IMR-90 (cell line): ENCODE measurements at regions not wholly inside any gene's neighbourhood (a gene's known extent, or its start where the extent isn't known, plus 50 kb on each side); places are given as distances from the start of the nearest gene placed in this dataset.

Experiments
- ATAC-seq: fragments of 200-7000 bp; cut with Tn5 transposase; 2 replicates; pipeline ENCODE4 v1.9.1; 2020; ENCODE audit warnings: low read depth, mild to moderate bottlenecking, moderate library complexity
- BruUV-seq: library from RNA; stranded (reverse); fragments of 400-500 nt; replicated peaks from 2 replicates; lab custom pipeline; 2021; lab: Mats Ljungman, UMichigan
- CTCF ChIA-PET: fragments of 300-600 bp; formaldehyde crosslinking; extraction: SDS; loops from one replicate; lab custom pipeline; 2021; ENCODE audit warnings: antibody characterized with exemption; lab: Yijun Ruan, JAX
- POLR2A ChIA-PET: fragments of 300-600 bp; sonication (Branson Sonifier 250); formaldehyde crosslinking; loops from one replicate; lab custom pipeline; 2022; ENCODE audit warnings: antibody characterized with exemption; ENCODE audit not compliant: unreplicated experiment; lab: Charles Lee
- DNase-seq: peaks from one replicate; pipeline ENCODE4 v3.0.0; 2013
- H2AFZ ChIP-seq: replicated peaks from 2 replicates; pipeline ENCODE3; 2013; ENCODE audit warnings: low read length, mild to moderate bottlenecking; ENCODE audit not compliant: poor library complexity
- H2AK5ac ChIP-seq: 2 replicates; pipeline ENCODE4 v1.6.1; 2013; ENCODE audit warnings: low read depth, low read length, inconsistent platforms
- H2AK9ac ChIP-seq: replicated peaks from 2 replicates; pipeline ENCODE3; 2013; ENCODE audit warnings: mild to moderate bottlenecking, low read depth, low read length, moderate library complexity; ENCODE audit not compliant: poor library complexity
- H2BK120ac ChIP-seq: 2 replicates; pipeline ENCODE4 v1.6.1; 2013; ENCODE audit warnings: low read depth, low read length, inconsistent platforms
- H2BK15ac ChIP-seq: 3 replicates; pipeline ENCODE4 v1.6.1; 2013; ENCODE audit warnings: low read depth, low read length, inconsistent platforms
- H2BK20ac ChIP-seq: 2 replicates; pipeline ENCODE4 v1.6.1; 2013; ENCODE audit warnings: low read depth, mild to moderate bottlenecking, inconsistent platforms, low read length, moderate library complexity
- H2BK5ac ChIP-seq: 2 replicates; pipeline ENCODE4 v1.6.1; 2013; ENCODE audit warnings: mild to moderate bottlenecking, low read depth, low read length, inconsistent platforms; ENCODE audit not compliant: poor library complexity, severe bottlenecking
- H3K14ac ChIP-seq: replicated peaks from 2 replicates; pipeline ENCODE4 v1.6.1; 2013; ENCODE audit warnings: low read depth, low read length, inconsistent platforms
- H3K18ac ChIP-seq: 2 replicates; pipeline ENCODE4 v1.6.1; 2013; ENCODE audit warnings: low read depth, low read length, control low read depth
- H3K23ac ChIP-seq: 2 replicates; pipeline ENCODE4 v1.6.1; 2013; ENCODE audit warnings: low read depth, low read length, inconsistent platforms
- H3K27ac ChIP-seq: 2 replicates; pipeline ENCODE4 v1.5.1; 2013; ENCODE audit warnings: mild to moderate bottlenecking, control low read depth, low read length; ENCODE audit not compliant: insufficient read depth
- H3K27me3 ChIP-seq: 2 replicates; pipeline ENCODE4 v1.6.1; 2013; ENCODE audit warnings: low read length; ENCODE audit not compliant: control insufficient read depth, insufficient read depth
- H3K36me3 ChIP-seq: 2 replicates; pipeline ENCODE4 v1.6.1; 2013; ENCODE audit warnings: low read length, mixed read lengths; ENCODE audit not compliant: control insufficient read depth, insufficient read depth
- H3K4ac ChIP-seq: 2 replicates; pipeline ENCODE4 v1.6.1; 2013; ENCODE audit warnings: low read depth, low read length, inconsistent platforms
- H3K4me1 ChIP-seq: 2 replicates; pipeline ENCODE4 v1.6.1; 2013; ENCODE audit warnings: low read length, mixed read lengths; ENCODE audit not compliant: control insufficient read depth, insufficient read depth
- H3K4me2 ChIP-seq: 2 replicates; pipeline ENCODE4 v1.6.1; 2013; ENCODE audit warnings: low read depth, mild to moderate bottlenecking, control low read depth, low read length, moderate library complexity
- H3K4me3 ChIP-seq: 2 replicates; pipeline ENCODE4 v1.5.1; 2013; ENCODE audit warnings: low read depth, mild to moderate bottlenecking, control low read depth, low read length, moderate library complexity; ENCODE audit not compliant: insufficient read depth
- H3K56ac ChIP-seq: 2 replicates; pipeline ENCODE4 v1.6.1; 2013; ENCODE audit warnings: low read length, inconsistent platforms; ENCODE audit not compliant: insufficient read depth; ENCODE audit errors: extremely low read depth
- H3K79me1 ChIP-seq, 2 experiments: 2 replicates each; pipeline ENCODE4 v1.6.1; 2013; ENCODE audit warnings: low read length in 2 of 2, inconsistent platforms in 1 of 2, low read depth in 1 of 2
- H3K9ac ChIP-seq: 2 replicates; pipeline ENCODE4 v1.6.1; 2013; ENCODE audit warnings: low read depth, low read length, control low read depth
- H3K9me1 ChIP-seq: 2 replicates; pipeline ENCODE4 v1.6.1; 2013; ENCODE audit warnings: low read length, inconsistent platforms; ENCODE audit not compliant: insufficient read depth
- H3K9me3 ChIP-seq: 2 replicates; pipeline ENCODE4 v1.6.1; 2013; ENCODE audit warnings: low read length; ENCODE audit not compliant: control insufficient read depth, insufficient read depth
- H4K20me1 ChIP-seq: 2 replicates; pipeline ENCODE4 v1.6.1; 2013; ENCODE audit warnings: low read length, inconsistent platforms; ENCODE audit not compliant: insufficient read depth
- H4K5ac ChIP-seq: 2 replicates; pipeline ENCODE4 v1.6.1; 2013; ENCODE audit warnings: mild to moderate bottlenecking, low read depth, low read length, control low read depth
- H4K8ac ChIP-seq, 2 experiments: 2 replicates each; pipeline ENCODE4 v1.6.1; 2013; ENCODE audit warnings: low read depth in 2 of 2, low read length in 2 of 2, control low read depth in 1 of 2, inconsistent platforms in 1 of 2
- H4K91ac ChIP-seq: 2 replicates; pipeline ENCODE4 v1.6.1; 2013; ENCODE audit warnings: low read depth, low read length, inconsistent platforms; ENCODE audit not compliant: insufficient read depth
- BHLHE40 ChIP-seq: fragments of 150-350 bp; IDR thresholded peaks from 2 replicates; pipeline ENCODE4 v1.6.1; 2016; ENCODE audit warnings: mild to moderate bottlenecking, low read depth, low read length
- CEBPB ChIP-seq: IDR thresholded peaks from 2 replicates; pipeline ENCODE4 v1.6.1; 2012; ENCODE audit warnings: low read depth, low read length, improper control_type of control experiment
- CHD1 ChIP-seq: IDR thresholded peaks from 2 replicates; pipeline ENCODE4 v1.6.1; 2012; ENCODE audit warnings: low read depth, low read length, improper control_type of control experiment
- FOS ChIP-seq: fragments of 150-350 bp; IDR thresholded peaks from 2 replicates; pipeline ENCODE4 v1.6.1; 2016; ENCODE audit warnings: low read depth, low read length
- MAFK ChIP-seq: IDR thresholded peaks from 2 replicates; pipeline ENCODE4 v1.6.1; 2012; ENCODE audit warnings: low read depth, low read length, improper control_type of control experiment
- MAZ ChIP-seq: IDR thresholded peaks from 2 replicates; pipeline ENCODE4 v1.6.1; 2012; ENCODE audit warnings: low read depth, mild to moderate bottlenecking, low read length, improper control_type of control experiment, moderate library complexity, borderline replicate concordance
- MXI1 ChIP-seq: IDR thresholded peaks from 2 replicates; pipeline ENCODE4 v1.6.1; 2012; ENCODE audit warnings: low read depth, mild to moderate bottlenecking, low read length, moderate library complexity, borderline replicate concordance
- NFE2L2 ChIP-seq: fragments of 150-350 bp; IDR thresholded peaks from 2 replicates; pipeline ENCODE4 v1.6.1; 2016; ENCODE audit warnings: low read depth, mild to moderate bottlenecking, low read length
- POLR2A ChIP-seq: IDR thresholded peaks from 2 replicates; pipeline ENCODE4 v1.6.1; 2012; ENCODE audit warnings: mild to moderate bottlenecking, low read depth, low read length
- RAD21 ChIP-seq: IDR thresholded peaks from 2 replicates; pipeline ENCODE4 v1.6.1; 2012; ENCODE audit warnings: low read length, improper control_type of control experiment
- RCOR1 ChIP-seq: IDR thresholded peaks from 2 replicates; pipeline ENCODE4 v1.6.1; 2012; ENCODE audit warnings: mild to moderate bottlenecking, low read length, improper control_type of control experiment; ENCODE audit not compliant: insufficient replicate concordance
- RFX5 ChIP-seq: IDR thresholded peaks from 2 replicates; pipeline ENCODE4 v1.8.0; 2012; ENCODE audit warnings: low read depth, mild to moderate bottlenecking, low read length, moderate library complexity
- SMC3 ChIP-seq: fragments of 150-350 bp; IDR thresholded peaks from 2 replicates; pipeline ENCODE4 v1.6.1; 2016; ENCODE audit warnings: low read depth, mild to moderate bottlenecking, antibody characterized with exemption, low read length, moderate library complexity
- WGBS, 2 experiments: methylation state at CpG; one replicate each; pipeline versions ENCODE4 v1.1.5 to v1.1.7; 2013; ENCODE audit warnings: missing lambda C conversion rate in 2 of 2; ENCODE audit not compliant: insufficient read length in 1 of 2; ENCODE audit errors: extremely low coverage in 2 of 2; 5-methylcytosine and 5-hydroxymethylcytosine counted together
- dilution Hi-C: fragments of 300-500 bp; cut with HindIII; formaldehyde crosslinking; loops from one replicate; pipeline ENCODE4 v1.14.3; 2018; ENCODE audit warnings: low sequenced_read_pairs; ENCODE audit not compliant: unreplicated experiment
- in situ Hi-C: fragments of 300-500 bp; cut with MboI; formaldehyde crosslinking; loops from 3 replicates; pipeline ENCODE4 v1.14.3; 2019; ENCODE audit warnings: low sequenced_read_pairs, inconsistent platforms, mixed read lengths
- intact Hi-C: fragments of 100-400 bp; cut with micrococcal nuclease; formaldehyde crosslinking; loops from 2 replicates; pipeline ENCODE4 v1.10.0; 2022
- TF ChIP-seq, protein P1 (sequence below): conservative IDR thresholded peaks from 2 replicates; pipeline ENCODE4 v1.5.1; 2012; ENCODE audit warnings: mild to moderate bottlenecking, low read depth, low read length, improper control_type of control experiment
- TF ChIP-seq, protein P2 (sequence below): fragments of 150-350 bp; IDR thresholded peaks from 2 replicates; pipeline ENCODE4 v1.6.1; 2016; ENCODE audit warnings: low read depth, mild to moderate bottlenecking, low read length, moderate library complexity, borderline replicate concordance
- TF ChIP-seq, protein P3 (sequence below): fragments of 150-350 bp; IDR thresholded peaks from 2 replicates; pipeline ENCODE4 v1.6.1; 2017; ENCODE audit warnings: mild to moderate bottlenecking, antibody characterized with exemption, low read length, low read depth

DNA sequence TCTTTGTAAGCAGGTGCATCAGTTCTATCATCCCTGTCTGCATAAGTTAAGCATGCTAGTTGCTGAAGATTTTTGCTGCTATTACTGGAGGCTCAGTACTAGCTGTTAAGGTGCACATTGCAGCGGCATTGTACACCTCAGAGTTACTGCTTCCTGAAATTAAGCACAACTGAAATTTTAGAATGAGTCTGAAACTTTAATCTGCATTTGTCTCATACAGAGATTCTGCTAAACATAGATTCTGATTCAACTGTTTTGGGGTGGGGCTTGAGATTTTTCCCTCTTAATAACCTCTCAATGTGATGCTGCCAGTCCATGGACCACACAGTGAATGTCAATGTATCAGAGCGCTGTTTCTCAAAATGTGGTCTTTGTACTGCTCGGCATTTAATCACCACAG lies 585.7 kb upstream of the GCFC2 start:
- no peak overlapping the region for H4K91ac ChIP-seq
- in situ Hi-C loops (no loop called here), intact Hi-C loops (no loop called here), dilution Hi-C loops (no loop called here)
- no peak overlapping the region for H3K14ac ChIP-seq
- no peak overlapping the region for H3K9ac ChIP-seq
- H3K18ac ChIP-seq, result no peak overlapping the region
- H3K4ac ChIP-seq, result no peak overlapping the region
- H4K8ac ChIP-seq, result no peak overlapping the region
- ChIA-PET CTCF (no interaction called here), POLR2A (no interaction called here)
- no peaks in the 10 kb centered on the region for H3K9me3 ChIP-seq
- DNase-seq (no peak), ATAC-seq (no peak)
- H3K56ac ChIP-seq, result no peak overlapping the region
- H3K79me1 ChIP-seq, result no peaks in the 10 kb centered on the region
- no peak overlapping the region for H2BK120ac ChIP-seq
- H2BK15ac ChIP-seq, result no peak overlapping the region
- no peak overlapping the region for H2AK5ac ChIP-seq
- H3K4me3 ChIP-seq, result no peak overlapping the region
- no peak overlapping the region for H4K5ac ChIP-seq
- no peak overlapping the region for H2AK9ac ChIP-seq
- no peaks in the 10 kb centered on the region for H3K9me1 ChIP-seq
- no peaks in the 10 kb centered on the region for H3K36me3 ChIP-seq
- no peak overlapping the region for H2BK5ac ChIP-seq
- WGBS, 2 experiments, result no CpG with 5 or more reads among the region's 3 CpGs
- no peak overlapping the region for H3K27ac ChIP-seq
- no peak overlapping the region for H2BK20ac ChIP-seq
- H3K4me1 ChIP-seq, result no peaks in the 10 kb centered on the region
- BruUV-seq, result no TSS peak
- no peaks in the 10 kb centered on the region for H3K27me3 ChIP-seq
- no peak for TF ChIP-seq SMC3
- TF ChIP-seq RAD21, result no peak
- TF ChIP-seq, protein P1, sequence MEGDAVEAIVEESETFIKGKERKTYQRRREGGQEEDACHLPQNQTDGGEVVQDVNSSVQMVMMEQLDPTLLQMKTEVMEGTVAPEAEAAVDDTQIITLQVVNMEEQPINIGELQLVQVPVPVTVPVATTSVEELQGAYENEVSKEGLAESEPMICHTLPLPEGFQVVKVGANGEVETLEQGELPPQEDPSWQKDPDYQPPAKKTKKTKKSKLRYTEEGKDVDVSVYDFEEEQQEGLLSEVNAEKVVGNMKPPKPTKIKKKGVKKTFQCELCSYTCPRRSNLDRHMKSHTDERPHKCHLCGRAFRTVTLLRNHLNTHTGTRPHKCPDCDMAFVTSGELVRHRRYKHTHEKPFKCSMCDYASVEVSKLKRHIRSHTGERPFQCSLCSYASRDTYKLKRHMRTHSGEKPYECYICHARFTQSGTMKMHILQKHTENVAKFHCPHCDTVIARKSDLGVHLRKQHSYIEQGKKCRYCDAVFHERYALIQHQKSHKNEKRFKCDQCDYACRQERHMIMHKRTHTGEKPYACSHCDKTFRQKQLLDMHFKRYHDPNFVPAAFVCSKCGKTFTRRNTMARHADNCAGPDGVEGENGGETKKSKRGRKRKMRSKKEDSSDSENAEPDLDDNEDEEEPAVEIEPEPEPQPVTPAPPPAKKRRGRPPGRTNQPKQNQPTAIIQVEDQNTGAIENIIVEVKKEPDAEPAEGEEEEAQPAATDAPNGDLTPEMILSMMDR, result no peak
- TF ChIP-seq, protein P2, sequence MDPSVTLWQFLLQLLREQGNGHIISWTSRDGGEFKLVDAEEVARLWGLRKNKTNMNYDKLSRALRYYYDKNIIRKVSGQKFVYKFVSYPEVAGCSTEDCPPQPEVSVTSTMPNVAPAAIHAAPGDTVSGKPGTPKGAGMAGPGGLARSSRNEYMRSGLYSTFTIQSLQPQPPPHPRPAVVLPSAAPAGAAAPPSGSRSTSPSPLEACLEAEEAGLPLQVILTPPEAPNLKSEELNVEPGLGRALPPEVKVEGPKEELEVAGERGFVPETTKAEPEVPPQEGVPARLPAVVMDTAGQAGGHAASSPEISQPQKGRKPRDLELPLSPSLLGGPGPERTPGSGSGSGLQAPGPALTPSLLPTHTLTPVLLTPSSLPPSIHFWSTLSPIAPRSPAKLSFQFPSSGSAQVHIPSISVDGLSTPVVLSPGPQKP, result no peak
- TF ChIP-seq MXI1, result no peak
- TF ChIP-seq POLR2A, result no peak
- TF ChIP-seq MAZ, result no peak
- TF ChIP-seq MAFK, result no peak
- TF ChIP-seq FOS, result no peak
- TF ChIP-seq BHLHE40, result no peak
- TF ChIP-seq RFX5, result no peak
- no peak for TF ChIP-seq NFE2L2
- TF ChIP-seq CEBPB, result no peak
- TF ChIP-seq, protein P3, sequence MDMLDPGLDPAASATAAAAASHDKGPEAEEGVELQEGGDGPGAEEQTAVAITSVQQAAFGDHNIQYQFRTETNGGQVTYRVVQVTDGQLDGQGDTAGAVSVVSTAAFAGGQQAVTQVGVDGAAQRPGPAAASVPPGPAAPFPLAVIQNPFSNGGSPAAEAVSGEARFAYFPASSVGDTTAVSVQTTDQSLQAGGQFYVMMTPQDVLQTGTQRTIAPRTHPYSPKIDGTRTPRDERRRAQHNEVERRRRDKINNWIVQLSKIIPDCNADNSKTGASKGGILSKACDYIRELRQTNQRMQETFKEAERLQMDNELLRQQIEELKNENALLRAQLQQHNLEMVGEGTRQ, result no peak
- TF ChIP-seq CHD1, result no peak
- no peak for TF ChIP-seq RCOR1
- H2AFZ ChIP-seq, result no peak overlapping the region
- H4K20me1 ChIP-seq, result no peaks in the 10 kb centered on the region
- no peak overlapping the region for H3K23ac ChIP-seq
- H3K4me2 ChIP-seq, result no peak overlapping the region
